SH-SY5Y (cell line): ENCODE measurements at regions not wholly inside any gene's neighbourhood (a gene's known extent, or its start where the extent isn't known, plus 50 kb on each side); places are given as distances from the start of the nearest gene placed in this dataset.

ENCODE experiments used
- GATA2 ChIP-seq: IDR thresholded peaks from 2 replicates; pipeline ENCODE4 v1.6.1; 2011; ENCODE audit warnings: mild to moderate bottlenecking, low read depth, low read length
- GATA3 ChIP-seq: IDR thresholded peaks from 2 replicates; pipeline ENCODE4 v1.6.1; 2011; ENCODE audit warnings: low read depth, mild to moderate bottlenecking, low read length, moderate library complexity

DNA sequence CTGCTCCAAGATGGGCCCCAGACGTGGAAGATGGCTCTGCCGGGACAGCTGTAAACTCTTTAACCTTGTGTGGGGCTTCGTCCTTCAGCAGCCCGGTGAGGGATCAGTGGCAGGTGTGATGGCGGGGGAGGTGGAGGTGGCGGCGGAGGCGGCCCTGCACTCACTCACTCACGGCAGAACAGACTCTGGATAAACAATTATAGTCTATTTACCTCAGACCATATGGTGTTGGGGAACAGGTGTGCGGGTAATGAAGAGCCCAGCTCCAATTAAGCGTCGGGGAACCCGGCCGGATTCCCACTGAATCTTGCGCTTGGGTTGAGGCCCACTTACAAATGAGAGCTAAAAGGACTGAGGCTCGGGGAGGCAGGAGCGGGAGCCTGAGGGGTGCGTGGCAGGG is 104.3 kb upstream of the SDK2 start:
- no peak for TF ChIP-seq GATA2
- no peak for TF ChIP-seq GATA3
